ENCODE measurements at regions not wholly inside any gene's neighbourhood (a gene's known extent, or its start where the extent isn't known, plus 50 kb on each side); places are given as distances from the start of the nearest gene placed in this dataset.
"Not testable (repeated sequence)": the region's sequence is repeated elsewhere in the genome, so short reads cannot be mapped to it uniquely, and the experiment has no call there.

DNA sequence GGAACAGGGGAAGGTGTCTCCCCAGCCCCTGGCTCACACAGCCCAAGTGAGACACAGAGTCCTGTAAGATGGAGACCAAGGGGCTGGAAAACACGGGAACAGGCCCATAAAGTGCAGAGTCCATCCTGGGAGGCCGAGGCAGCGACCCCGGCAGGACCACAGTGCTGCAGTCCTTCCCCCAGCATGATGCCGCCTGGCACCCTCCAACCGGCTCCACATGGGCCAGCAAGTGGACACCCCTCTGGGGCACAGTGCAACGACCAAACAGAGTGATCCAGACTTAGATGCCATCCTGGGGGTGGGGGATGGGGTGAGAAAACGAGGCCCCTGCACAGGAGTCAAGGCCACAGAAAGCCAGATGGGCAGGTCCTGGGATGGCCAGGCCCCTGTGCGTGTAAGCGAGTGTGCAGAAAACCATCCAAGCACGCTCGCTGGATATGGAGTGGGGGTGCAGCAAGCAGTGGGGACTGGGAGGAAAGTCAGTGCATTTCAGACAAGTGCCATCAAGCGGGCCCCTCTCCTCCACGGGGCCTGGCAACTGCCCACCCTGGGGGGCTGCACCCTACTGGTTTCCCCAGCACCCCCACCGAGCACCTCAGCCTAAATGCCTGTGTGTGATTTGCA lies 104.7 kb downstream of the NPIPB11 start:
- not testable (repeated sequence) for TF ChIP-seq POLR2A (IDR thresholded peaks at IDR 0.05)
- TF ChIP-seq, protein P1, sequence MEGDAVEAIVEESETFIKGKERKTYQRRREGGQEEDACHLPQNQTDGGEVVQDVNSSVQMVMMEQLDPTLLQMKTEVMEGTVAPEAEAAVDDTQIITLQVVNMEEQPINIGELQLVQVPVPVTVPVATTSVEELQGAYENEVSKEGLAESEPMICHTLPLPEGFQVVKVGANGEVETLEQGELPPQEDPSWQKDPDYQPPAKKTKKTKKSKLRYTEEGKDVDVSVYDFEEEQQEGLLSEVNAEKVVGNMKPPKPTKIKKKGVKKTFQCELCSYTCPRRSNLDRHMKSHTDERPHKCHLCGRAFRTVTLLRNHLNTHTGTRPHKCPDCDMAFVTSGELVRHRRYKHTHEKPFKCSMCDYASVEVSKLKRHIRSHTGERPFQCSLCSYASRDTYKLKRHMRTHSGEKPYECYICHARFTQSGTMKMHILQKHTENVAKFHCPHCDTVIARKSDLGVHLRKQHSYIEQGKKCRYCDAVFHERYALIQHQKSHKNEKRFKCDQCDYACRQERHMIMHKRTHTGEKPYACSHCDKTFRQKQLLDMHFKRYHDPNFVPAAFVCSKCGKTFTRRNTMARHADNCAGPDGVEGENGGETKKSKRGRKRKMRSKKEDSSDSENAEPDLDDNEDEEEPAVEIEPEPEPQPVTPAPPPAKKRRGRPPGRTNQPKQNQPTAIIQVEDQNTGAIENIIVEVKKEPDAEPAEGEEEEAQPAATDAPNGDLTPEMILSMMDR (IDR thresholded peaks at IDR 0.05 in 4 of 5, conservative IDR thresholded peaks at IDR 0.05 in 1 of 5), result not testable (repeated sequence)

Measured in gastrocnemius medialis (tissue), 4 donors.